GM12891 (cell line): ENCODE measurements at regions not wholly inside any gene's neighbourhood (a gene's known extent, or its start where the extent isn't known, plus 50 kb on each side); places are given as distances from the start of the nearest gene placed in this dataset.

ENCODE experiments used
- POLR2A ChIP-seq: IDR thresholded peaks from 2 replicates; pipeline ENCODE4 v1.6.1; 2011; ENCODE audit warnings: low read depth, low read length, control low read depth
- POLR2AphosphoS5 ChIP-seq: IDR thresholded peaks from 2 replicates; pipeline ENCODE4 v1.6.1; 2011; ENCODE audit warnings: low read depth, low read length, control low read depth
- TAF1 ChIP-seq: IDR thresholded peaks from 2 replicates; pipeline ENCODE4 v1.6.1; 2011; ENCODE audit warnings: low read depth, low read length, control low read depth

GRCh38 chr5:66469684-66470083 is 126.5 kb upstream of the MAST4 start:
- no peak for TF ChIP-seq POLR2A
- no peak for TF ChIP-seq POLR2AphosphoS5
- no peak for TF ChIP-seq TAF1
